HepG2 (cell line): ENCODE measurements at regions not wholly inside any gene's neighbourhood (a gene's known extent, or its start where the extent isn't known, plus 50 kb on each side); places are given as distances from the start of the nearest gene placed in this dataset.

Experiments
- GABPB1 ChIP-seq: IDR thresholded peaks from 2 replicates; pipeline ENCODE4 v1.6.1; 2016; ENCODE audit warnings: mild to moderate bottlenecking, missing genetic modification reagents, moderate library complexity, missing compliant biosample characterization
- MIER2 ChIP-seq: IDR thresholded peaks from 2 replicates; pipeline ENCODE4 v1.6.1; 2016; ENCODE audit warnings: missing biosample characterization, missing genetic modification reagents
- NFKB2 ChIP-seq: sonication (generic); formaldehyde crosslinking; IDR thresholded peaks from 2 replicates; pipeline ENCODE4 v1.4.0; 2020; ENCODE audit warnings: missing genetic modification reagents, borderline replicate concordance
- ZNF263 ChIP-seq: sonication (generic); formaldehyde crosslinking; IDR thresholded peaks from 2 replicates; pipeline ENCODE4 v1.4.0; 2020; ENCODE audit warnings: missing genetic modification reagents
- TF ChIP-seq, protein P1 (sequence below): sonication (generic); formaldehyde crosslinking; IDR thresholded peaks from 2 replicates; pipeline ENCODE4 v1.4.0; 2020; ENCODE audit warnings: mild to moderate bottlenecking, missing genetic modification reagents
- TF ChIP-seq, protein P2 (sequence below): sonication (generic); formaldehyde crosslinking; IDR thresholded peaks from 2 replicates; pipeline ENCODE4 v1.9.0; 2021; ENCODE audit warnings: missing genetic modification reagents, mild to moderate bottlenecking, borderline replicate concordance
- TF ChIP-seq, protein P3 (sequence below): sonication (generic); formaldehyde crosslinking; IDR thresholded peaks from 2 replicates; pipeline ENCODE4 v1.9.0; 2022; ENCODE audit warnings: missing genetic modification reagents, mild to moderate bottlenecking, borderline replicate concordance
- TF ChIP-seq, protein P4 (sequence below): sonication (generic); formaldehyde crosslinking; IDR thresholded peaks from 2 replicates; pipeline ENCODE4 v1.5.0; 2020; ENCODE audit warnings: missing genetic modification reagents, mild to moderate bottlenecking, borderline replicate concordance

DNA sequence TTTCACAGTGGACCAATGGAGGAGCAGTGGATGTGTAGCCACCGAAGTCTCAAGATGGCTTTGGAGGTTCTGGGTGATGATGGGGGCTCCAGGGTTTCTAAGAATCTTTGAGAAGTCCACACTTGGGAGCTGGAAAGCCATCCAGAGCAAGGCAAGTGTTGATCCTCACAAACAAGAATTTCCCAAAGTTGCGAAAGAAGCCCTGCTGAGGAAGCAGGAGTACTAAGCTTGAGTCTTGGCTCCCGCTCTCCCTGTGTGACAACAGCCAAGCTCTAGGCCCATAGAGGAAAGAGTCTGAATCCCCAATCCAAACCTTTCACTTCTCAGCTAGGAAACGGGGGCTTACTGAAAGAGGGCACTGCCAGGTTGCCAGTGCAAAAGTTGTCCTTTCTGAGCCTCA is 106.0 kb downstream of the EDN3 start (continued):
- TF ChIP-seq, protein P1, sequence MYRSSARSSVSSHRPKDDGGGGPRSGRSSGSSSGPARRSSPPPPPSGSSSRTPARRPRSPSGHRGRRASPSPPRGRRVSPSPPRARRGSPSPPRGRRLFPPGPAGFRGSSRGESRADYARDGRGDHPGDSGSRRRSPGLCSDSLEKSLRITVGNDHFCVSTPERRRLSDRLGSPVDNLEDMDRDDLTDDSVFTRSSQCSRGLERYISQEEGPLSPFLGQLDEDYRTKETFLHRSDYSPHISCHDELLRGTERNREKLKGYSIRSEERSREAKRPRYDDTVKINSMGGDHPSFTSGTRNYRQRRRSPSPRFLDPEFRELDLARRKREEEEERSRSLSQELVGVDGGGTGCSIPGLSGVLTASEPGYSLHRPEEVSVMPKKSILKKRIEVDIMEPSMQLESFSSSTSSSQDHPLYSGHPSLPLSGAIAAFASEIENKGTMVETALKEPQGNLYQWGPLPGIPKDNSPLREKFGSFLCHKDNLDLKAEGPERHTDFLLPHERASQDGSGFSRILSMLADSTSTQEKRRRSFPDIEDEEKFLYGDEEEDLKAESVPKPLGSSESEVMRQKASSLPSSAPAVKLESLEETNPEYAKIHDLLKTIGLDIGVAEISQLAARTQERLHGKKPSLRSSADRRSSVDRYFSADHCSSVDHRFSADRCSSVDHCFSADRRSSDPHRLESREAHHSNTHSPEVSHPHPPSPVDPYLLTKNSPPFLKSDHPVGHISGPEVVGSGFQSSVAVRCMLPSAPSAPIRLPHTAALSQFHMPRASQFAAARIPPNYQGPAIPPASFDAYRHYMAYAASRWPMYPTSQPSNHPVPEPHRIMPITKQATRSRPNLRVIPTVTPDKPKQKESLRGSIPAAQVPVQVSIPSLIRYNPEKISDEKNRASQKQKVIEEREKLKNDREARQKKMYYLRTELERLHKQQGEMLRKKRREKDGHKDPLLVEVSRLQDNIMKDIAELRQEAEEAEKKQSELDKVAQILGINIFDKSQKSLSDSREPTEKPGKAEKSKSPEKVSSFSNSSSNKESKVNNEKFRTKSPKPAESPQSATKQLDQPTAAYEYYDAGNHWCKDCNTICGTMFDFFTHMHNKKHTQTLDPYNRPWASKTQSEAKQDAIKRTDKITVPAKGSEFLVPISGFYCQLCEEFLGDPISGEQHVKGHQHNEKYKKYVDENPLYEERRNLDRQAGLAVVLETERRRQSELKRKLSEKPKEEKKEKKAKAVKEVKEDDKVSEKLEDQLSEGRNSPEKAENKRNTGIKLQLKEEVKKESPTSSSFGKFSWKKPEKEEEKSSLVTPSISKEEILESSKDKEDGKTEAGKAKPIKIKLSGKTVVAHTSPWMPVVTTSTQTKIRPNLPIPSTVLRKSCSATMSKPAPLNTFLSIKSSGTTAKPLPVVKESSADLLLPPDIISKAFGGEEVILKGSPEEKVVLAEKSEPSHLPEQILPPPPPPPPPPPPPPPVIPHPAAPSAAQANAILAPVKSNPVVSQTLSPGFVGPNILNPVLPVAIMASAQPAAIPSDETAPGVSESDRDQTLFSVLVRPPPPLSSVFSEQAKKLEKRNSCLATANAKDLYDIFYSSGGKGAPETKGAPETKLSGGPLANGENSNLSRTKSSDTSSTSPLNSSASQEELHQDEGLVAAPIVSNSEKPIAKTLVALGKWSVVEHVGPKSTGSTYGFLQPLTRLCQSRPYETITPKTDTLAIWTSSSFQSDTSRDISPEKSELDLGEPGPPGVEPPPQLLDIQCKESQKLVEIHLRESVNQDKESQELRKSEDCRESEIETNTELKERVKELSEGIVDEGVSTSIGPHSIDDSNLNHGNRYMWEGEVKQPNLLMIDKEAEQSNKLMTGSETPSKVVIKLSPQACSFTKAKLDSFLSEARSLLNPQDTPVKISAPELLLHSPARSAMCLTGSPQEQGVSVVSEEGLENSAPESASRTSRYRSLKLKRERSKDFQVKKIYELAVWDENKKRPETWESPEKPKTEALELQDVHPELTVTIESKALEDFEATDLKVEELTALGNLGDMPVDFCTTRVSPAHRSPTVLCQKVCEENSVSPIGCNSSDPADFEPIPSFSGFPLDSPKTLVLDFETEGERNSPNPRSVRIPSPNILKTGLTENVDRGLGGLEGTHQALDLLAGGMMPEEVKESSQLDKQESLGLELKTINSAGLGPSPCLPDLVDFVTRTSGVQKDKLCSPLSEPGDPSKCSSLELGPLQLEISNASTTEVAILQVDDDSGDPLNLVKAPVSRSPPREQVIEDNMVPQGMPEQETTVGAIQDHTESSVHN (CRISPR knock-in tag): no peak
- TF ChIP-seq GABPB1 (no peak), ZNF263 (CRISPR knock-in tag) (no peak), MIER2 (no peak), NFKB2 (CRISPR knock-in tag) (no peak)
- TF ChIP-seq, protein P2, sequence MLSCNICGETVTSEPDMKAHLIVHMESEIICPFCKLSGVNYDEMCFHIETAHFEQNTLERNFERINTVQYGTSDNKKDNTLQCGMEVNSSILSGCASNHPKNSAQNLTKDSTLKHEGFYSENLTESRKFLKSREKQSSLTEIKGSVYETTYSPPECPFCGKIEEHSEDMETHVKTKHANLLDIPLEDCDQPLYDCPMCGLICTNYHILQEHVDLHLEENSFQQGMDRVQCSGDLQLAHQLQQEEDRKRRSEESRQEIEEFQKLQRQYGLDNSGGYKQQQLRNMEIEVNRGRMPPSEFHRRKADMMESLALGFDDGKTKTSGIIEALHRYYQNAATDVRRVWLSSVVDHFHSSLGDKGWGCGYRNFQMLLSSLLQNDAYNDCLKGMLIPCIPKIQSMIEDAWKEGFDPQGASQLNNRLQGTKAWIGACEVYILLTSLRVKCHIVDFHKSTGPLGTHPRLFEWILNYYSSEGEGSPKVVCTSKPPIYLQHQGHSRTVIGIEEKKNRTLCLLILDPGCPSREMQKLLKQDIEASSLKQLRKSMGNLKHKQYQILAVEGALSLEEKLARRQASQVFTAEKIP (CRISPR knock-in tag): no peak
- TF ChIP-seq, protein P3, sequence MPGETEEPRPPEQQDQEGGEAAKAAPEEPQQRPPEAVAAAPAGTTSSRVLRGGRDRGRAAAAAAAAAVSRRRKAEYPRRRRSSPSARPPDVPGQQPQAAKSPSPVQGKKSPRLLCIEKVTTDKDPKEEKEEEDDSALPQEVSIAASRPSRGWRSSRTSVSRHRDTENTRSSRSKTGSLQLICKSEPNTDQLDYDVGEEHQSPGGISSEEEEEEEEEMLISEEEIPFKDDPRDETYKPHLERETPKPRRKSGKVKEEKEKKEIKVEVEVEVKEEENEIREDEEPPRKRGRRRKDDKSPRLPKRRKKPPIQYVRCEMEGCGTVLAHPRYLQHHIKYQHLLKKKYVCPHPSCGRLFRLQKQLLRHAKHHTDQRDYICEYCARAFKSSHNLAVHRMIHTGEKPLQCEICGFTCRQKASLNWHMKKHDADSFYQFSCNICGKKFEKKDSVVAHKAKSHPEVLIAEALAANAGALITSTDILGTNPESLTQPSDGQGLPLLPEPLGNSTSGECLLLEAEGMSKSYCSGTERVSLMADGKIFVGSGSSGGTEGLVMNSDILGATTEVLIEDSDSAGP: no peak
- TF ChIP-seq, protein P4, sequence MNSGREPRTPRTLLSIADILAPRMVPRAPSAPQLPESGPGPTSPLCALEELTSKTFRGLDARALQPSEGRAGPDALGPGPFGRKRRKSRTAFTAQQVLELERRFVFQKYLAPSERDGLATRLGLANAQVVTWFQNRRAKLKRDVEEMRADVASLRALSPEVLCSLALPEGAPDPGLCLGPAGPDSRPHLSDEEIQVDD (CRISPR knock-in tag): no peak
